H1 (cell line): ENCODE measurements at regions not wholly inside any gene's neighbourhood (a gene's known extent, or its start where the extent isn't known, plus 50 kb on each side); places are given as distances from the start of the nearest gene placed in this dataset.

ENCODE experiments used
- CTCF ChIA-PET: fragments of 300-600 bp; sonication (Branson Sonifier 250); formaldehyde crosslinking; loops from one replicate; lab custom pipeline; 2021; ENCODE audit not compliant: partially characterized antibody; lab: Charles Lee
- POLR2A ChIA-PET: fragments of 300-600 bp; sonication (Branson Sonifier 250); formaldehyde crosslinking; loops from one replicate; lab custom pipeline; 2021; ENCODE audit warnings: inconsistent platforms; ENCODE audit not compliant: partially characterized antibody; lab: Charles Lee
- DNase-seq, 2 experiments: peaks; one replicate each; pipeline versions ENCODE4 v3.0.0 to v3.0.0-alpha.2; 2010 to 2022; ENCODE audit warnings: low spot score in 2 of 2, low read depth in 1 of 2, mixed read lengths in 1 of 2
- FAIRE-seq: peaks from 2 replicates; lab custom pipeline; 2011; peaks lifted over from hg19 to GRCh38; lab: Jason Lieb, UNC
- H2AFZ ChIP-seq: 2 replicates; pipeline ENCODE4 v1.8.1; 2012; ENCODE audit warnings: low read length, inconsistent platforms
- H2AK5ac ChIP-seq: 2 replicates; pipeline ENCODE4 v1.6.1; 2013; ENCODE audit warnings: low read depth, low read length
- H2BK120ac ChIP-seq: replicated peaks from 2 replicates; pipeline ENCODE3; 2013; ENCODE audit warnings: low read depth, low read length, inconsistent platforms
- H2BK12ac ChIP-seq: 2 replicates; pipeline ENCODE4 v1.6.1; 2013; ENCODE audit warnings: low read depth, low read length
- H2BK15ac ChIP-seq: 2 replicates; pipeline ENCODE4 v1.6.1; 2013; ENCODE audit warnings: low read length
- H2BK20ac ChIP-seq: 2 replicates; pipeline ENCODE4 v1.6.1; 2013; ENCODE audit warnings: low read length
- H2BK5ac ChIP-seq: 2 replicates; pipeline ENCODE4 v1.6.1; 2013; ENCODE audit warnings: low read depth, low read length
- H3K14ac ChIP-seq: 2 replicates; pipeline ENCODE4 v1.6.1; 2013; ENCODE audit warnings: inconsistent platforms; ENCODE audit not compliant: insufficient read length
- H3K18ac ChIP-seq: 2 replicates; pipeline ENCODE4 v1.6.1; 2013; ENCODE audit warnings: low read length; ENCODE audit errors: extremely low read depth
- H3K23ac ChIP-seq: 2 replicates; pipeline ENCODE4 v1.6.1; 2013; ENCODE audit warnings: inconsistent platforms; ENCODE audit not compliant: insufficient read length
- H3K23me2 ChIP-seq: 2 replicates; pipeline ENCODE4 v1.6.1; 2013; ENCODE audit warnings: low read depth, low read length
- H3K27ac ChIP-seq: 2 replicates; pipeline ENCODE4 v1.6.1; 2011; ENCODE audit warnings: low read depth, low read length, inconsistent platforms
- H3K27me3 ChIP-seq, 4 experiments: replicated peaks in 1 of 4; 1 replicate in 1 of 4; 2 replicates in 3 of 4; pipeline versions ENCODE4 v1.6.1 to v1.8.1; 2011 to 2013; ENCODE audit warnings: low read length in 3 of 4, mild to moderate bottlenecking in 3 of 4, inconsistent platforms in 2 of 4, mixed read lengths in 2 of 4, moderate library complexity in 1 of 4; ENCODE audit not compliant: control insufficient read depth in 3 of 4, insufficient read depth in 3 of 4; ENCODE audit errors: extremely low read depth in 1 of 4
- H3K36me3 ChIP-seq, 4 experiments: 2 replicates each; pipeline versions ENCODE4 v1.6.1 to v1.8.1; 2011 to 2013; ENCODE audit warnings: mild to moderate bottlenecking in 4 of 4, low read length in 3 of 4, moderate library complexity in 2 of 4, control low read depth in 1 of 4, inconsistent platforms in 1 of 4; ENCODE audit not compliant: insufficient read depth in 4 of 4, control insufficient read depth in 2 of 4
- H3K4ac ChIP-seq: replicated peaks from 2 replicates; pipeline ENCODE3; 2013; ENCODE audit warnings: low read length, low read depth, mixed read lengths, inconsistent platforms; ENCODE audit not compliant: insufficient read length
- H3K4me1 ChIP-seq, 4 experiments: replicated peaks in 1 of 4; 1 replicate in 1 of 4; 2 replicates in 3 of 4; pipeline versions ENCODE4 v1.6.1 to v1.8.1; 2011 to 2013; ENCODE audit warnings: low read length in 3 of 4, inconsistent platforms in 2 of 4, mixed read lengths in 1 of 4; ENCODE audit not compliant: insufficient read depth in 4 of 4, control insufficient read depth in 3 of 4
- H3K4me2 ChIP-seq, 2 experiments: 2 replicates each; pipeline versions ENCODE4 v1.6.1 to v1.8.1; 2011 to 2013; ENCODE audit warnings: low read depth in 2 of 2, low read length in 2 of 2, control low read depth in 1 of 2, inconsistent platforms in 1 of 2, mild to moderate bottlenecking in 1 of 2; ENCODE audit not compliant: insufficient read depth in 1 of 2
- H3K4me3 ChIP-seq, 4 experiments: fragments of 200-600, 300-600 bp in 1 of 4; sonication (generic), shearing (Covaris generic), sonication (Bioruptor Twin) in 1 of 4; 2 replicates each; pipeline versions ENCODE4 v1.5.1 to v1.8.1; 2011 to 2016; ENCODE audit warnings: low read length in 4 of 4, low read depth in 3 of 4, control low read depth in 2 of 4, inconsistent platforms in 2 of 4, mild to moderate bottlenecking in 2 of 4, mixed read lengths in 1 of 4, moderate library complexity in 1 of 4; ENCODE audit not compliant: insufficient read depth in 2 of 4; ENCODE audit errors: extremely low read depth in 1 of 4
- H3K56ac ChIP-seq: replicated peaks from 2 replicates; pipeline ENCODE3; 2013; ENCODE audit warnings: low read depth, mild to moderate bottlenecking, mixed read lengths, low read length, inconsistent platforms; ENCODE audit not compliant: insufficient read length
- H3K79me1 ChIP-seq: 2 replicates; pipeline ENCODE4 v1.6.1; 2013; ENCODE audit warnings: low read depth, low read length, control low read depth
- H3K79me2 ChIP-seq, 2 experiments: 2 replicates each; pipeline versions ENCODE4 v1.6.1 to v1.8.1; 2012 to 2013; ENCODE audit warnings: low read length in 2 of 2, mild to moderate bottlenecking in 2 of 2, inconsistent platforms in 1 of 2; ENCODE audit not compliant: insufficient read depth in 2 of 2, control insufficient read depth in 1 of 2
- H3K9ac ChIP-seq, 4 experiments: replicated peaks in 1 of 4; 1 replicate in 1 of 4; 2 replicates in 3 of 4; pipeline versions ENCODE4 v1.6.1 to v1.8.1; 2011 to 2013; ENCODE audit warnings: low read depth in 3 of 4, low read length in 3 of 4, control low read depth in 2 of 4, mild to moderate bottlenecking in 2 of 4, moderate library complexity in 2 of 4, inconsistent platforms in 1 of 4; ENCODE audit errors: extremely low read depth in 1 of 4
- H3K9me3 ChIP-seq, 2 experiments: 2 replicates each; pipeline versions ENCODE4 v1.6.1 to v1.8.1; 2012 to 2013; ENCODE audit warnings: mild to moderate bottlenecking in 2 of 2, moderate library complexity in 2 of 2, control low read depth in 1 of 2, inconsistent platforms in 1 of 2, low read depth in 1 of 2, low read length in 1 of 2, mixed read lengths in 1 of 2; ENCODE audit not compliant: insufficient read depth in 2 of 2
- H4K20me1 ChIP-seq, 2 experiments: replicated peaks in 1 of 2; 2 replicates each; pipeline versions ENCODE3 to v1.8.1; 2011 to 2013; ENCODE audit warnings: inconsistent platforms in 2 of 2, low read length in 2 of 2, mild to moderate bottlenecking in 1 of 2; ENCODE audit not compliant: insufficient read depth in 2 of 2, control insufficient read depth in 1 of 2
- H4K5ac ChIP-seq: 2 replicates; pipeline ENCODE4 v1.6.1; 2013; ENCODE audit warnings: low read length, low read depth, mixed read lengths, inconsistent platforms; ENCODE audit not compliant: insufficient read length
- H4K8ac ChIP-seq: 2 replicates; pipeline ENCODE4 v1.8.0; 2013; ENCODE audit warnings: mild to moderate bottlenecking, moderate library complexity, low read length, inconsistent platforms; ENCODE audit not compliant: insufficient read depth; ENCODE audit errors: extremely low read depth
- H4K91ac ChIP-seq: replicated peaks from 2 replicates; pipeline ENCODE3; 2013; ENCODE audit warnings: low read length, mixed read lengths, inconsistent platforms; ENCODE audit not compliant: insufficient read length
- CTCF ChIP-seq, 3 experiments: IDR thresholded peaks; 1 replicate in 2 of 3; 2 replicates in 1 of 3; pipeline versions ENCODE4 v1.5.1 to v1.6.1; 2011; ENCODE audit warnings: low read length in 3 of 3, mild to moderate bottlenecking in 3 of 3, inconsistent platforms in 2 of 3, low read depth in 1 of 3, moderate library complexity in 1 of 3; ENCODE audit not compliant: insufficient read depth in 1 of 3; ENCODE audit errors: control extremely low read depth in 1 of 3
- FOSL1 ChIP-seq: IDR thresholded peaks from 2 replicates; pipeline ENCODE4 v1.6.1; 2011; ENCODE audit warnings: mild to moderate bottlenecking, low read depth, low read length, moderate library complexity; ENCODE audit not compliant: insufficient read depth
- MAFK ChIP-seq: IDR thresholded peaks from 2 replicates; pipeline ENCODE4 v1.6.1; 2012; ENCODE audit warnings: low read depth, mild to moderate bottlenecking, improper control_type of control experiment, low read length
- MAX ChIP-seq: IDR thresholded peaks from 2 replicates; pipeline ENCODE4 v1.6.1; 2012; ENCODE audit warnings: inconsistent platforms
- NANOG ChIP-seq: IDR thresholded peaks from 2 replicates; pipeline ENCODE4 v1.6.1; 2011; ENCODE audit warnings: low read length, low read depth, mild to moderate bottlenecking, inconsistent platforms; ENCODE audit not compliant: insufficient read depth, poor library complexity, severe bottlenecking
- RAD21 ChIP-seq, 2 experiments: IDR thresholded peaks in 1 of 2; conservative IDR thresholded peaks in 1 of 2; 2 replicates each; pipeline ENCODE4 v1.6.1; 2011; ENCODE audit warnings: low read depth in 2 of 2, low read length in 2 of 2, improper control_type of control experiment in 1 of 2, inconsistent platforms in 1 of 2, mild to moderate bottlenecking in 1 of 2, moderate library complexity in 1 of 2
- RBBP5 ChIP-seq: IDR thresholded peaks from 2 replicates; pipeline ENCODE4 v1.7.1; 2012; ENCODE audit warnings: low read depth, mild to moderate bottlenecking, inconsistent platforms, low read length, moderate library complexity, borderline replicate concordance
- RXRA ChIP-seq: IDR thresholded peaks from 2 replicates; pipeline ENCODE4 v1.6.1; 2011; ENCODE audit warnings: low read depth, mild to moderate bottlenecking, low read length, moderate library complexity; ENCODE audit not compliant: insufficient read depth
- WGBS, 2 experiments: shearing (Covaris generic) in 1 of 2; methylation state at CpG; one replicate each; pipeline versions ENCODE4 v1.1.6 to v1.1.7; 2013 to 2015; ENCODE audit warnings: low lambda C conversion rate in 2 of 2, mixed read lengths in 2 of 2, inconsistent platforms in 1 of 2, low coverage in 1 of 2, missing lambda C conversion rate in 1 of 2; ENCODE audit not compliant: insufficient replicate concordance in 2 of 2, insufficient coverage in 1 of 2, insufficient read length in 1 of 2; ENCODE audit errors: extremely low coverage in 1 of 2, missing lambda C conversion rate in 1 of 2; 5-methylcytosine and 5-hydroxymethylcytosine counted together

DNA sequence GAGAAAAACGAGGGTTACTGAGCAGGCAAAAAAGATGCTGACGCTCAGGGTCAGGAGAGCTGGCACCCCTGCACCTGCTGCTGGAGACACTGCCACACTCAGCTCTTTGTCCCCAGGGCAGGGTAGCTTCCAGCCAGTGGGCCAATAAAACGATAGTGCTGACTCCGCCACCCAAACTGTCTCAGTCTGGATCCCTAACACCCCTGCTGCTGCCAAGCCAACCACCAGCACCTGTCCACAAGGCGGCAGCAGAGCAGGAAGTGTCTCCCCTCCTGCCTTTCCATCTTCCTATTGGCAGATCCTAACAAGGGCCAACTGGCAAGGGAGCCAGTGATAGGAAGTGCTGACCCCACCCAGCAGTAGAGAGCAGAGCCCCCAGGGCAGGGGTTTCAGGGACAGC lies 531.5 kb upstream of the SALL3 start:
- TF ChIP-seq RXRA (no peak), RAD21 (IDR thresholded peaks at IDR 0.05 in 1 of 2, conservative IDR thresholded peaks at IDR 0.05 in 1 of 2; ENCODE audit: low read depth in 2 of 2, low read length in 2 of 2) (peak; percentile 54 to 65), CTCF (IDR thresholded peaks at IDR 0.05; ENCODE audit: control extremely low read depth in 1 of 3, insufficient read depth in 1 of 3, low read depth in 1 of 3, low read length in 3 of 3) (peak; percentile 54 to 77 (median 76)), RBBP5 (no peak), FOSL1 (no peak), NANOG (no peak), MAFK (no peak), MAX (peak; percentile 26; the same call in 1 of the 2 replicates)
- TF ChIP-seq, all 59 proteins: peak for 3
- no peak for FAIRE-seq

More for the DNA sequence above, 531.5 kb upstream of the SALL3 start:
- Histone ChIP-seq H3K4me1 (peaks cover 0 to 2% (median 0%) of the 10 kb centered on the region in 4 experiments; a peak in 1 of 7 replicates), H3K4ac (no peak overlapping the region), H4K8ac (no peak overlapping the region), H2AK5ac (no peak overlapping the region), H2BK20ac (no peak overlapping the region), H3K23me2 (peaks cover 10% of the 10 kb centered on the region), H3K27me3 (no peaks in the 10 kb centered on the region), H3K4me2 (no peak overlapping the region), H2BK120ac (no peak overlapping the region), H2AFZ (no peak overlapping the region), H4K5ac (no peak overlapping the region), H2BK5ac (no peak overlapping the region), H3K79me2 (no peaks in the 10 kb centered on the region), H2BK15ac (no peak overlapping the region), H3K9ac (no peak overlapping the region), H3K23ac (no peak overlapping the region), H3K36me3 (no peaks in the 10 kb centered on the region), H4K20me1 (peaks cover 0 to 4% of the 10 kb centered on the region in 2 experiments), H3K4me3 (no peak overlapping the region), H2BK12ac (no peak overlapping the region), H4K91ac (no peak overlapping the region), H3K9me3 (peaks cover 0 to 7% of the 10 kb centered on the region in 2 experiments; a peak in 1 of 4 replicates), H3K14ac (no peak overlapping the region), H3K27ac (no peak overlapping the region), H3K18ac (no peak overlapping the region), H3K79me1 (no peaks in the 10 kb centered on the region; the same call in 1 of the 2 replicates), H3K56ac (no peak overlapping the region)
- ChIA-PET CTCF (interaction anchor here (0.8 to 2.2 kb wide), 4 partner anchors 8 to 177 kb away, joined by 3 to 7 read pairs (median 4); no protein-coding TSS in a partner anchor), POLR2A (no interaction called here)
- no peak for DNase-seq
- 74% methylated on average over 5 of the region's 5 CpGs; no CpG with 5 or more reads in 1 of the 2 experiments for WGBS, 2 experiments
